NCI-H146 (cell line): ENCODE measurements at regions not wholly inside any gene's neighbourhood (a gene's known extent, or its start where the extent isn't known, plus 50 kb on each side); places are given as distances from the start of the nearest gene placed in this dataset.
A peak's percentile ranks its signal among the peaks of the same experiment; 100 is the strongest.
"Not testable (repeated sequence)": the region's sequence is repeated elsewhere in the genome, so short reads cannot be mapped to it uniquely, and the experiment has no call there.

Source experiments
- DNase-seq: peaks from one replicate; lab custom pipeline; 2025; lab: John Stamatoyannopoulos, UW

- peak; percentile 18 for DNase-seq
These were observed 300.6 kb downstream of the SATB1 start for GRCh38 chr3:18124501-18124900.

- DNase-seq: no peak
These were observed 302.9 kb downstream of the SATB1 start for GRCh38 chr3:18122264-18122663.

DNA sequence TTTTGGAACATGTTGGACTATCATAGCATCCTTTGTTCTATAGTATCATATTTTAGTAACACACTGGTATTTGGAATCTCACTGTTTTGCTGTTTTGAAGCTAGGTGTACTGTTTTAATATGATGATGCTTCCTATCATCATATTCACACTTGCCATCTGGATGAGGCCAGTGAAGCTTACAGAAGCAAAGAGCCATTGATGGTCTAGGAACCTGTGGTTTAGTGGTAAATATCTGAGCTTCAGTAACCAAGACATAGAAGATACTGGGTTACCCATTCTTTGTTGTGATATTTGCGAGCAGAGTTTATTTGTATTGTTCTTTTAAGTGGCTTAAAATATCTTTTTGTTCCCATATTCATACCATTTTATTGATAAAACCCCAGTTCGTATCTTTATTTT lies 304.1 kb downstream of the SATB1 start:
- no peak for DNase-seq

- no peak for DNase-seq
These were observed 305.3 kb downstream of the SATB1 start for GRCh38 chr3:18119866-18120265.

GRCh38 chr3:18114894-18115293 lies 310.2 kb downstream of the SATB1 start:
- peak; percentile 9 for DNase-seq

GRCh38 chr3:18113417-18113816 lies 311.7 kb downstream of the SATB1 start:
- peak; percentile 21 for DNase-seq

- peak; percentile 50 for DNase-seq
These were observed 312.3 kb downstream of the SATB1 start for GRCh38 chr3:18112674-18113375.

DNA sequence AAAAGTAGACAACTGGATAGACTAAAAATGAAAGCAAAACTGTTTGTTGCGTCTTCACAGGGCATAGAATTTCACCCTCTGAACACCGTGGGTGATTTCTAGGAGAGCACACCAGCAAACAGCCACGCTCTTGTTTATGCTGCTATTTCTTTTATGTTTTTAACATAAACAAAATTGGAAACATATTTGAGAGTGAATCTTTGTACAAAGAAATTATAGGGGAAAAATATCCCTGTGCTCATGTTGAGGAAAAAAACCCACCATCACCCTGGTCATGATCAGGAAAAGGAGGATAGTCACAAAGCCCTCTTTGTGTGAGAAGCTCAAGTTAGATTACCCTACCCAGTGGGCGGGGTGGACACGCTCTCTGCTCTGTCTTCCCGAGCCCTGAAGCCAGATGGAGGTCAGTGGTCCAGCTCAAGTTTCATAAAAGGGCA lies 313.3 kb downstream of the SATB1 start:
- peak; percentile 84 for DNase-seq

DNA sequence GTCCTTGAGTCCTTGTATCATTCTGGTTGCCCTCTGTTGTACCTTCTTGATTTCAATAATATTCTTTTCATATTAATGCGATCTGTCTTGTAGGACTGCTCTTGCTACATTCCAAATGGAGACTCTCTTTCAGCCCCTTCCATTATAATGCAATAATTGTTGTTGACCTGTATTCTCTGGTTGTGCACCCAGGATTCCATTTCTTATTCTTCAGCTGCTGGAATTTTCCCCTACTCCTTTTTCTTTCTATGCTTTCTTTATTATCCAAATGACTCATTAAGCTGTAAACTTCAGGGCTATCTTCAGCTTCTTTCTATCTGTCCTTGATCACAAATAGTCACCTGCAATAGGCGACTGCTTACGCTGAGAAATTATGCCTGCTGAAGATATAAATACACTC lies 321.5 kb downstream of the SATB1 start:
- no peak for DNase-seq

DNA sequence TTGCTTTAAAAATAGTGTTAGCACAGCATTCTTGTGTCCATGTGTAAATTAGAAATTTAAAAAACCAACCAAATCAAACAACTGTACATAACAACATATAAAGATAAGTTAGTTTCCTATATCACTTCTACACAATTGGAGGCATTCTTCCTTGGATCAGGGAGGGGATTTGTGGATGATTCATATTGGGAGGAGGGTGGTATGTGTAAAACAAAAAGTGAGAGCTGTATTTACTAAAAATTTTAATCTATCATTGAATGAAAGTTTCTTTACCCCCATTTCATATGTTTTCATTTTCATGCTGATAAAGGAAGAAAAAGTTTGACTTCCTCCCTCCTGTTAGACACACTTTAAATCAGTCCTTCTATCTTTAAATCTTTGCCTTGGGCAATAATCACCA lies 325.0 kb downstream of the SATB1 start:
- DNase-seq: no peak

GRCh38 chr3:18099611-18100010 lies 325.5 kb downstream of the SATB1 start:
- no peak for DNase-seq

GRCh38 chr3:18098960-18099587 lies 326.1 kb downstream of the SATB1 start:
- no peak for DNase-seq

- no peak for DNase-seq
These were observed 327.1 kb downstream of the SATB1 start for GRCh38 chr3:18097989-18098388.

DNA sequence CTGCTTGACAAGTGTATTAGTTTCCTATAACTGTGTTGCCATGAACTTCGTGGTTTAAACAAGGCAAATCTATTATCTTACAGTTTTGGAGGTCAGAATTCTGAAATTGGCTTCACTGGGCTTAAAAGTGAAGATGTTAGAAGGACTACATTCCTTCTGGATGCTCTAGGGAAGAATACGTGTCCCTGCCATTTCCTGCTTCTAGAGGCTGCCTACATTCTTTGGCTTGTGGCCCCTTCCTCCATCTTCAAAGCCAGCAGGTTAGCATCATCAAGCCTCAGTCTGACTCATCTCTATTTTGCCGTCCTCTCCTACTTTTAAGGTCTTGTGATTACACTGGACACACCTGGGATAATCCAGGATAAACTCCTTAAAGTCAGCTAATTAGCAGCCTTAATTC lies 327.7 kb downstream of the SATB1 start:
- DNase-seq: no peak

DNA sequence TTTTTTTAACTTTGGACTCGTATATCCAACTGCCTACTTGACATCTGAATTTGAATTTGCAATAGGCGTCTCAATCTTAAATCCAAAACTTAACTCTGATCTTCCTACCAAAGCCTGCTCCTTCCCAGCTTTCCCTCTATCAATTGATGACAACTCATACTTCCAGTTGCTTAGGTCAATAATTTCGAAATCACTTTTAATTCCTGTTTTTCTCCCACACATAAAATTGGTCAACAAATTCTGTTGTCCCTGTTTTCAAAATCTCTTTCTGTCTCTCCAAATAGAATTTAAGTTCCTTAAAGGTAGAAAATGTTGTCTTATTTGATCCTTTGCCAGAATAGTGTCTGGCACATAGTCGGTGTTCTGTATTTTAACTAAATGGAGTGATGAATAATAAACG lies 332.4 kb downstream of the SATB1 start:
- no peak for DNase-seq

- DNase-seq: no peak
These were observed 334.8 kb downstream of the SATB1 start for GRCh38 chr3:18090377-18090776.

DNA sequence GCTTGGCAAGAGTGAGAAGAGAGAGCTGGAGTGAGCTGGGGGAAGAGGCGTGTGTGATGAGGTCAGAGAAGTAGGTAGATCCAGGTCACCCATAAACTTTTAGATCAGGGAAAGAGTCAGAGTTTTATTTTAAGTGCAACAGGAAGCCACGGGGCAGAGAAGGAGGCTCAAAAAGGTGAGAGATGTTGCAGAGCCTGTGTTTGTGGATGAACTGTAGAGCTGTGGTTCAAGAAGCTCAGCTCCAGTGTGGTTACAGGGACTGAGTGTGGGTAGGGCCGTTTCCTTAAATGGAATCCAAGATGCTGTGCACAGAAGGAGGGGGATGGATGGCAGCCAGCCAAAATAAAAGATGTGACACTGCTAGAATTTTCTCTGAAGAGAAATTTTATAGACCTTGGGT lies 337.2 kb downstream of the SATB1 start:
- no peak for DNase-seq

GRCh38 chr3:18086760-18087159 lies 338.4 kb downstream of the SATB1 start:
- no peak for DNase-seq

- no peak for DNase-seq
These were observed 339.1 kb downstream of the SATB1 start for GRCh38 chr3:18086078-18086477.

GRCh38 chr3:18085429-18085828 lies 339.7 kb downstream of the SATB1 start:
- no peak for DNase-seq

DNA sequence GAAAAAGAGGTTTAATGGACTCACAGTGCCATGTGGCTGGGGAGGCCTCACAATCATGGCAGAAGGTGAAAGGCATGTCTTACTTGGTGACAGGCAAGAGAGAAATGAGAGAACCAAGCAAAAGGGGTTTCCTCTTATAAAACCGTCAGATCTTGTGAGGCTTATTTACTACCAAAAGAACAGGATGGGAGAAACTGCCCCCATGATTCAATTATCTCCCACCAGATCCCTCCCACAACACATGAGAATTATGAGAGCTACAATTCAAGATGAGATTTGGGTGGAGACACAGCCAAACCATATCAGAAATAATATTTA lies 340.8 kb upstream of the TBC1D5 start:
- DNase-seq: not testable (repeated sequence)

GRCh38 chr3:18082551-18083272 lies 340.3 kb upstream of the TBC1D5 start:
- no peak for DNase-seq

GRCh38 chr3:18080198-18080689 lies 337.8 kb upstream of the TBC1D5 start:
- no peak for DNase-seq
